ENCODE measurements at regions not wholly inside any gene's neighbourhood (a gene's known extent, or its start where the extent isn't known, plus 50 kb on each side); places are given as distances from the start of the nearest gene placed in this dataset.
"Not testable (repeated sequence)": the region's sequence is repeated elsewhere in the genome, so short reads cannot be mapped to it uniquely, and the experiment has no call there.

DNA sequence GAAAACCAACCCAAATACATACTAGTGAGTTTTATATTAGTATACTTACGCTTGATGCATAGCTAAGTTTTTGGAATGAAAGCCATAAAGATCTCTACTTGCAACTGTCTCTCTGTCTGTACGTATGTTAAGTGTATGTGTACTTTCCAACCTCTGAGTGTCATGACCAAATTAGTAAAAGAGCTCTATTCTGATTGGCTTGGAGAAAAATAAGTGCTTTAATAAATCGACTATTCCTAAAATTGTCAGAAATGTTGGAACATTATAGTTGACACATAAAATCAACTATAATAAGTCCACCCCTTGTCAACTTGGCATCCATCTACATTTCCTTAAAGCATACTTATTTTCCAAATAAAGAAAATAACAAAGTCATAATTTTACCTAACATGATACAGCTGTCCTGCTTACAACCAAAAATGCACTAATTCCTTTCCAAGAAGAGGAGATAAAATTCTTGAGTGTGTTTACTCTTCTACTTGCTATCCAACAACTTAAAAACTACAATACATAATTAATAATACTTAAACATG is 507.4 kb upstream of the ATP2B1 start:
- no peak for DNase-seq (ENCODE audit: low read depth, low spot score)

DNA sequence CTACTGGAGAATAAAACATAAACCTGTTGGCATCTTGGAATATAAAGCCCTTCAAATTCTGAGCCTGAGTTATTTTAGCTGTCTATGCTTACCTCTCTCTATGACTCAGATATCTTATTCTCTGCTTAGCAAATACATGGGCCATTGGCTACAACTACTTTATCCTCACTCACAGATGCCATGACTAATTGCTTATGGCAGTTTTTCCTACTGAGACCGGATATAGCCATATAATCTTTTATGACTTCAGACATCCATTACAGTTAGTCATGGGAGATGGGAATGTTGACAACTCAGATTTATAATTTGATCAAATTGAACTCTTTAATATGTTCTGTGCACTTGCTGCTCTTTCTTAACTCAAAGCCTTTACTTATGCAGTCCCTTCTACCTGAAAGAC is 502.4 kb upstream of the ATP2B1 start:
- no peak for DNase-seq (ENCODE audit: low read depth, low spot score)

DNA sequence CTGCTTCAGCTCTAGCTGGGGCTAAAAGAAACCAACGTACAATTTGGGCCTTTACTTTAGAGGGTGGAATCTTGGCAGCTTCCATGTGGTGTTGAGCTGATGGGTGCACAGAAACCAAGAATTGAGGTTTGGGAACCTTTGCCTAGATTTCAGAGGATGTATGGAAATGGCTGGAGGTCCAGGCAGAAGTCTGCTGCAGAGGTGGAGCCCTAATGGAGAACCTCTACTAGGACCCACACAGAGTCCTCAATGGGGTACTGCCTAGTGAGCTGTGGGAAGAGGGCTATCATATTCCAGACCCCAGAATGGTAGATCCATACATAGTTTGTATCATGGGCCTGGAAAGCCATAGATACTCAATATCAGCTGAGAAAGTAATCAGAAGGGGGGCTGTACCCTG is 500.4 kb upstream of the ATP2B1 start:
- no peak for DNase-seq (ENCODE audit: low read depth, low spot score)

- DNase-seq (ENCODE audit: low read depth, low spot score): not testable (repeated sequence)
These were observed 499.7 kb upstream of the ATP2B1 start for GRCh38 chr12:90208379-90208778.

DNA sequence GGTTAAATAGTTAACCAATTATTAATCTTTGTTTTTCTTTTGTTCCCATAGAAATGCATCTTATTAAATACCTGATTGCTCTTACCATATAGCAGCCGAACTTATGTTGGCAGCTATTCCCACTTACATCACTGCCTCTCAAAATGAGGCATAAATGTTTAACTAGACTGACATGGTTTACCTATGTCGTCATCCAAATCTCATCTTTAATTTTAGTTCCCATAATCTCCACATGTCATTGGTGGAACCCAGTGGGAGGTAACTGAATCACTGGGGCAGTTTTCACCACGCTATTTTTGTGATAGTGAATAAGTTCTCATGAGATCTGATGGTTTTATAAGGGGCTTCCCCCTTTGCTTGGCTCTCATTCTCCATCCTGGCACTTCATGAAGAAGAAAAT is 499.2 kb upstream of the ATP2B1 start:
- no peak for DNase-seq (ENCODE audit: low read depth, low spot score)

GRCh38 chr12:90205165-90205564 is 496.5 kb upstream of the ATP2B1 start:
- DNase-seq (ENCODE audit: low read depth, low spot score): no peak

DNA sequence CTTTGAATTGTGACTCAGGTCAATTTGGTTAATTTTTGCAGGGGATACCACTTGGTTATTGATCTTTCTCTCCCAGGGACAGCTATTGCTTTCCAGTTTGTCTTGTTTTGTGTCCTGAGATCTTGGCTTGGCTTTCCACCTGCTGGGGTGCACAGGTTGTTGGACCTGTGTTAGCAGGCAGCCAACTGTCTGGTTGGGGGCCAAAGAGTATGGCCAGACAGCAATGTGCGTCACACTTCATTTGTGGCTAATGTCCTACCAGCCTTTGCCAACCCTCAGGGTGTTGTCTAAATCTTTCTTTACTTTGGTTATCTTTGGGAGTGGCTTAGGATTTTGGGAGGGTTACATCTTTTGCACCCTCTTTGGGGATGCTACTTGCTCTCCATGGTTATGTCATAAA is 494.9 kb upstream of the ATP2B1 start:
- DNase-seq (ENCODE audit: low read depth, low spot score): no peak

- no peak for DNase-seq (ENCODE audit: low read depth, low spot score)
These were observed 490.4 kb upstream of the ATP2B1 start for GRCh38 chr12:90199006-90199405.

DNA sequence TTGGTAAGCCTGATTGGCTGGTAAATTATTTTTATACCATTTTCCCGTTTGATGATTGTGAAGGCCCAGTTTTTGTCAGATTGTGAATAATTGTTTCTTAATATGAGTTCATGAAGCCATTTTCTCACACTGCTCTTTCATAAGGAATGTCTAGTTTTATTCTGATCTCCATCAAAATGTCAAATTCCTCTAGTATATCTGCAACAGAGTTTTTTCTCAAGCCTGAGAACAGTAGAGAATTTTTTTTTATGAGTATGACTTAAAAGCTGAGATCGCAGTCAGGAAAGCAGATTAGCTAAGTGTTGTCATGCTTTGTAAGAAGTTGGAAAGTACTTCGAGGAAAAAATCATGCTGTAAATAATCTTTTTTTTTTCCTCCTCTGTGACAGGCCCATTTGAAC is 484.9 kb upstream of the ATP2B1 start:
- DNase-seq (ENCODE audit: low read depth, low spot score): no peak

DNA sequence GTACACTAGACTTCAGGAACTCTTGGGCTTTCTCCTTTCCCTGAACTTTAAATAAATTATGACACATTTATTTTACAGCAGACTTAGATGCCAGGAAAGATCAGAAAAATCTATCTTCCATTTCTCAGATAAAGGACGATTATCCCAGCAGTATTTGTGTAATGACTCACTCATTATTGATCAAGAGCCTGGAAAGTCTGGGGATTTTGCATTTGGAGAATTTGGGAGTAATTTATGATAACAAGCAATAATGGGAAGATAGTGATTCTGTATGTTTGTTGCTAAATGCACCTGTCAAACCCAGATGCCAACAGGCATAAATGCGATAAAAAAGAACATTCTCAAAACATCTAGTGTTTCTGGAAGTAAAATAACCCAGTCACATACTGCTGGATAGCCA is 480.2 kb upstream of the ATP2B1 start:
- DNase-seq (ENCODE audit: low read depth, low spot score): no peak

DNA sequence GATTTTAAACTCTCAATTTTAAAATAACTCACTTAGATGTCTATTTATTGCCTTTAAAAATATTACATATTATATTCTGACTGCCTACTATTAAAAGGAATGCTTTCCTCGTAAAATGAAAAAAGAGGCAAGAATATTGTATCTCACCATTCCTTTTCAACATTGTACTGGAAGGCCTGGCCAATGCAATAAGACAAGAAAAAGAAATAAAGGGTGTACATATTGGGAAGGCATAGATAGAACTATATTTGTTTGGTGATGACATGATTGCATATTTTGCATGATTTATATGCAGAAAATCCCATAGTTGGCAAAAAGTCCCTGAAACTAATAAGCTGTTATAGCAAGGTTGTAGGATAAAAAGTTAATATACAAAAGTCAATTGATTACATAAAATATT is 474.6 kb upstream of the ATP2B1 start:
- no peak for DNase-seq (ENCODE audit: low read depth, low spot score)

GRCh38 chr12:90181216-90181615 is 472.6 kb upstream of the ATP2B1 start:
- no peak for DNase-seq (ENCODE audit: low read depth, low spot score)

- DNase-seq (ENCODE audit: low read depth, low spot score): no peak
These were observed 466.3 kb upstream of the ATP2B1 start for GRCh38 chr12:90174956-90175355.

- no peak for DNase-seq (ENCODE audit: low read depth, low spot score)
These were observed 465.5 kb upstream of the ATP2B1 start for GRCh38 chr12:90174198-90174510.

DNA sequence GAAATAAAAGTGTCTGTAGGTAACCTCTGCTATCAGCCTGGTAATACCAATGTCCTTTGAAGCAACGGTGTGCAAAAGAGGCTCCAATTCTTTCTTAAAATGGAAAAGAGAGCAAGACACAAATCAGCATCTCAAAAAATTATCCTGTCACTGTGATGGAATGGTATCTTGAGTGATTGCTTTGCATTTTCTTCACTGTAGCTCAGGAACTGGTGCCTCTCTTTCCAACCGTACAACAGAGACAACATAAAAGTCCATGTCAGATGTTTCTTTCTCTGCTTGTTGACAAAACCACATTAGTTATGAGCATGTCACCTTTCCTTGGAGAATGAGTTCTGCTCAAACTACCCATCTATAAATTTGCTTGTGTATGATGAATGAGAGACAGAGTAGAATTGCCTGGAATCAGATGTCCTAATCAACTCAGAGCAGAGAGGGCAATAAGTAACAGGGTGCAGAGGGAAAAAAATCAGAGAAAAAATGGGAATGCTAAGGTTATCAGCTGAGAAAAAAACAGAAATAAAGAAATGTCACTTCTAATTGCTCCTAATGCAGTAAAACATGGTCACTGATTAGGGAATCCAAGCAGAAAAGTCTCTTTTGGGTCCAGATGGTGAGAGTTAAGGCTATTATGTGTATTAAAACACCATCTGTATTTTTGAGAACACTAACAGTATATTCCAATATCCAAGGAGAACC is 465.0 kb upstream of the ATP2B1 start:
- DNase-seq (ENCODE audit: low read depth, low spot score): no peak

DNA sequence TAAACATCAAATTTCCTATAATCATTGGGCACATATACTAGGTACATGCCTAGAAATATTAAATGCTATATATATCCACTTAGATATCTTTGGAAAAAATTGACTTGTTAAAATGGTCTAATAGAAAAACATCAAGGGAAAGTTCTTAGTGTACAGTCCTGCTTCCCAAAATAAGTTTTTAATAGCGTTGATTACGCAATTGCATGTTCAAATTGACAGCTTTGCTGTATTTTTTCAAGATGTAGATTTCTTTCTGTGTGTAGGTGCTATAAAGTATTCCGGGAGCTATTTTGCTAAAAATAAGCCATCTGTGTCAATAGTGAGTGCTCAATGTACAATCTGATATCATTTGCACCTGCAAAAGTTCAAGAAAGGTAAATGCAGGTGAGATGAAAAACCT is 463.9 kb upstream of the ATP2B1 start:
- no peak for DNase-seq (ENCODE audit: low read depth, low spot score)

- DNase-seq (ENCODE audit: low read depth, low spot score): no peak
These were observed 462.1 kb upstream of the ATP2B1 start for GRCh38 chr12:90170740-90171139.

DNA sequence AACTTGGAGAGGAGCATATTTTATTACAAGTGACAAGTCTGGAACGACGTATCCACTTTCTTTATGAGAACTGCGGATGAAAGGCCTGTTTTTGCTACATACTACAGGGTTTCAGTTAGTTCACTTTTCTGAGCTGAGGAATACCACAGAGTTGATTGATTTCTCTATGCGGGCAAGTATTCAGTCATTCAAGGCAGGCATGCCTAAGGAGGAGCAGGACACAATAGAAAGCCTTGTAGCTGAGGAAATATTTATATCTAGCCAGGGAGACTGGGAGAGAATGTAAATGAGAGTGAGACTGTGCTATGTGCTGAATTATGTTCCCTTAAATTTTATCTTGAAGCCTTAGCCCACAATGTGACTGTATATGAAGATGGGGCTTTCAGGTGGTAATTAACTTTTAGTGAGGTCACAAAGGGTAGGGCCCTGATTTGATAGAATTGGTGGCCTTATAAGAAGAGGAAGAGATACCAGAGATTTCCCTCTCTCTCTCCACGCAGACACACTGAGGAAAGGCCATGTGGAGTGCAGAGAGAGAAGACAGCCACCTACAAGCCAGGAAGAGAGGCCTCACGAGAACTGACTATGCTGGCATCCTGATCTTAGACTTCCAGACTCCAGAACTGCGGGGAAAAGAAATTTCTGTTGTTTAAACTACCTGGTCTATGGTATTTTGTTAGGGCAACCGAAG is 459.0 kb upstream of the ATP2B1 start:
- no peak for DNase-seq (ENCODE audit: low read depth, low spot score)

DNA sequence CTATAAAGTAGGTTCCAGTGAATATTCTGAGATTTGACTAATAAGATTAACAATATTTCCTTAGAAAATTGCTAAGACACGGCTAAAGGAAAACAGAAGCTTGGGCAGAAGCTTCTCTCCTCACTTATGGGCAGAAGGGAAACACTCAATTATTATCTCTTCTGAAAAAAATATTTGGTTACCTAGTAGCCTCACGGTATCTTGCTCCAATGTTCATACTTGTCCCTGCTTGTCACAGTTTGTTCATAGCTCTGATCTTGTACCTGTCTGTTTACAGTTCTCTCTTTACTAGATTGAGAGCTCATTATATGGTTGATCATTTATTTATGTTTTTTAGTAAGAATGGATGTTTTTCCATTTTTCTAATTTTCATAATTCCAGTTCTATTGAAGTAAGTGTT is 458.0 kb upstream of the ATP2B1 start:
- no peak for DNase-seq (ENCODE audit: low read depth, low spot score)

- DNase-seq (ENCODE audit: low read depth, low spot score): no peak
These were observed 457.4 kb upstream of the ATP2B1 start for GRCh38 chr12:90166012-90166411.

GRCh38 chr12:90163975-90164374 is 455.3 kb upstream of the ATP2B1 start:
- no peak for DNase-seq (ENCODE audit: low read depth, low spot score)

- no peak for DNase-seq (ENCODE audit: low read depth, low spot score)
These were observed 445.2 kb upstream of the ATP2B1 start for GRCh38 chr12:90153827-90154226.

DNA sequence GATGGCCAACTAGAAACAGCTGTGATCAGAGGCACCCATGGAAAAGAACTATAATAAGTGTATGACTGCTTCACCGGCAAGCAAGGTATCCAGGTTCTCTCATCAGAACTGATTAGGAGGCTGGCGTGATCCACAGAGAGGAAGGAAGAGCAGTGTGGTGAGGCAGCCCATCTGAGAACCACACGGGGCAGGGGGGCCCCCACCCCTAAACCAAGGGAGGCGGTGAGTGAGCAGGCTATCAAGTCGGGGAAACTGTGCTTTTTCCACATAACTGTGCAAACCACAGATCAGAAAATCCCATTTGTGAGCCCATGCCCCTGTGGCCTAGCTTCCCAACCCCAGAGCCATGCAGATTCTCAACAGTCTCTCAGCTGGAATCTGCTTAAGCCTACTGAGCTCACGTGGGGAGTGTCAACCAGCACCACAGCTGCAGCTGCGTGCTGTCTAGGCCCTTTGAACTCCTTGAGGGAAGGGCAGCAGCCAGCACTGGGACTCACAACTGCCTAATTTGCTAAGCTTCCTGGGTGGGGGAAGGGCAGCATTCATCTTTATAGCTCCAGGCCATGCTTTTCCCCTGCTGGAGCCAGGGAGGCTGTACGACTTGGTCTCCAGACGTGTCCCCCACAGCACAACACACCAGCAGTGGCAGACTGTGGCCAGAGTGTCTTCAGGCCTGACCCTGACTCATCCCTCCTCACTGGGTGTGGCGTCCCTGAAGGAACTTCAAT is 444.4 kb upstream of the ATP2B1 start:
- peak; percentile 7 for DNase-seq (ENCODE audit: low read depth, low spot score)

Data from smooth muscle cell of the brain vasculature (primary cell).